Activated CD8-positive, alpha-beta T cell treated with anti-CD3 and anti-CD28 coated beads, Interleukin-2, amount 10 ng/mL, durations not matched to agents 7 days and 5 days (primary cell): ENCODE measurements at regions not wholly inside any gene's neighbourhood (a gene's known extent, or its start where the extent isn't known, plus 50 kb on each side); places are given as distances from the start of the nearest gene placed in this dataset.

Source experiments
- ATAC-seq: fragments of 150-1000 bp; cut with Tn5 transposase; one replicate; pipeline ENCODE4 v1.10.0; 2021; ENCODE audit warnings: moderate library complexity
- CTCF ChIA-PET: fragments of 350-600 bp; sonication (Branson Sonifier 250); formaldehyde crosslinking; loops from one replicate; lab custom pipeline; 2021; ENCODE audit warnings: antibody characterized with exemption; lab: Charles Lee
- POLR2A ChIA-PET: fragments of 350-600 bp; sonication (Branson Sonifier 250); formaldehyde crosslinking; loops from one replicate; lab custom pipeline; 2021; ENCODE audit warnings: antibody characterized with exemption; lab: Charles Lee
- DNase-seq: peaks from one replicate; pipeline ENCODE4 v3.0.0-alpha.2; 2020
- H3K27ac Mint-ChIP-seq: one replicate; pipeline ENCODE4 v1.8.0; 2021; ENCODE audit warnings: mild to moderate bottlenecking, mixed read lengths
- H3K27me3 Mint-ChIP-seq: one replicate; pipeline ENCODE4 v1.8.0; 2021; ENCODE audit warnings: low read depth, mixed read lengths
- H3K36me3 Mint-ChIP-seq: one replicate; pipeline ENCODE4 v1.8.0; 2021; ENCODE audit warnings: low read depth, mixed read lengths
- H3K4me1 Mint-ChIP-seq: one replicate; pipeline ENCODE4 v1.8.0; 2021; ENCODE audit warnings: low read depth, mixed read lengths
- H3K4me3 Mint-ChIP-seq: one replicate; pipeline ENCODE4 v1.8.0; 2021; ENCODE audit warnings: mild to moderate bottlenecking, mixed read lengths
- H3K9me3 Mint-ChIP-seq: one replicate; pipeline ENCODE4 v1.8.0; 2022; ENCODE audit warnings: mixed read lengths; ENCODE audit not compliant: insufficient read depth

GRCh38 chrX:107561468-107562215 is 66.7 kb upstream of the PRPS1 start:
- Mint-ChIP-seq H3K27me3 (peaks cover 4% of the 10 kb centered on the region), H3K36me3 (no peaks in the 10 kb centered on the region), H3K4me1 (no peaks in the 10 kb centered on the region), H3K9me3 (no peaks in the 10 kb centered on the region), H3K27ac (no peak overlapping the region), H3K4me3 (no peak overlapping the region)
- CTCF ChIA-PET, result no interaction called here
- no peak for DNase-seq
- ATAC-seq, result no peak
- POLR2A ChIA-PET, result no interaction called here

- no peaks in the 10 kb centered on the region for H3K9me3 Mint-ChIP-seq
- H3K36me3 Mint-ChIP-seq, result no peaks in the 10 kb centered on the region
- ATAC-seq (no peak), DNase-seq (no peak)
- ChIA-PET CTCF (no interaction called here), POLR2A (no interaction called here)
- no peak overlapping the region for H3K4me3 Mint-ChIP-seq
- no peak overlapping the region for H3K27ac Mint-ChIP-seq
- peaks cover 4% of the 10 kb centered on the region for H3K27me3 Mint-ChIP-seq
- H3K4me1 Mint-ChIP-seq, result no peaks in the 10 kb centered on the region
These were observed 65.8 kb upstream of the PRPS1 start for GRCh38 chrX:107562482-107562881.

DNA sequence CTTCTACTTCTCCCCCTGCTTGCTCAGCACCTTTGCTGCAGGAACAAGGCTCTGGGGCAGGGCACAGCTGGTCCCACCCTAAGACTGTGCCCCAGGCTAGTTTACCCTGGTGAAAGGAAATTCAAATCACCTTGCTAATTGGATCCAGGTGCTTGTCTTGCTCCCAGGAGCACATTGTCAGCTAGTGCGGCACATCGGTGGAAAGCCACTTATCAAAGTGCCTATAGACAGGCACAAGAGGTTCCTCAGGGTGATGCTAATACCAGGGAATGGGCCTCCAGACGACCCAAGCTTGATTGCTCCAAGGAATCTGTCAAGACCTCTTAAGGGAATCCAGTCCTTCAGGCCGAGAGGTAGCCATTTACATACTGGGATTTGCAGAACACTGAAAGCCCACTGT is 64.5 kb upstream of the PRPS1 start:
- Mint-ChIP-seq H3K4me3 (no peak overlapping the region), H3K4me1 (no peaks in the 10 kb centered on the region), H3K27ac (no peak overlapping the region), H3K9me3 (no peaks in the 10 kb centered on the region), H3K36me3 (no peaks in the 10 kb centered on the region), H3K27me3 (peaks cover 4% of the 10 kb centered on the region)
- ChIA-PET CTCF (no interaction called here), POLR2A (no interaction called here)
- ATAC-seq (no peak), DNase-seq (no peak)

DNA sequence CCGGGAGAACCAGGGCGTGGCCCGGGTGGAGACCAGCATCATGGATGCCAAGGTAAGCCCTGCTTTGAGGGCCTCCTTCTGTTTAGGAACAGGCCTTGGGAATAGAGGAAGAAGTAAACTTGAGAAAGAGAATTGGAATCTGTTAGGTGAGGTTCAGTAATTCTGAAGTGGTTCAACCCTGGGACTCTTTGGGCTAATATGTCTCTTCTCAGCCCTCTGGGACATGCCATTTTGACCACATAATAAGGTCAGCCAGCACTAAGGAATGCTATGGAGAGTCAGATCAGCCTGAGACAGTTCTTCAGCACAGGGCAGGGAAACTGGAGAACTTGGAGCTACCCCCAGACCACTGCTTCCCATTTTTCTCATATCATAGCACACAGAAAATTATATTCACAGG is 63.3 kb upstream of the PRPS1 start:
- H3K27ac Mint-ChIP-seq, result no peak overlapping the region
- CTCF ChIA-PET, result no interaction called here
- H3K4me1 Mint-ChIP-seq, result no peaks in the 10 kb centered on the region
- DNase-seq, result no peak
- peaks cover 4% of the 10 kb centered on the region for H3K27me3 Mint-ChIP-seq
- H3K9me3 Mint-ChIP-seq, result no peaks in the 10 kb centered on the region
- no peak for ATAC-seq
- no peaks in the 10 kb centered on the region for H3K36me3 Mint-ChIP-seq
- POLR2A ChIA-PET, result no interaction called here
- H3K4me3 Mint-ChIP-seq, result no peak overlapping the region

DNA sequence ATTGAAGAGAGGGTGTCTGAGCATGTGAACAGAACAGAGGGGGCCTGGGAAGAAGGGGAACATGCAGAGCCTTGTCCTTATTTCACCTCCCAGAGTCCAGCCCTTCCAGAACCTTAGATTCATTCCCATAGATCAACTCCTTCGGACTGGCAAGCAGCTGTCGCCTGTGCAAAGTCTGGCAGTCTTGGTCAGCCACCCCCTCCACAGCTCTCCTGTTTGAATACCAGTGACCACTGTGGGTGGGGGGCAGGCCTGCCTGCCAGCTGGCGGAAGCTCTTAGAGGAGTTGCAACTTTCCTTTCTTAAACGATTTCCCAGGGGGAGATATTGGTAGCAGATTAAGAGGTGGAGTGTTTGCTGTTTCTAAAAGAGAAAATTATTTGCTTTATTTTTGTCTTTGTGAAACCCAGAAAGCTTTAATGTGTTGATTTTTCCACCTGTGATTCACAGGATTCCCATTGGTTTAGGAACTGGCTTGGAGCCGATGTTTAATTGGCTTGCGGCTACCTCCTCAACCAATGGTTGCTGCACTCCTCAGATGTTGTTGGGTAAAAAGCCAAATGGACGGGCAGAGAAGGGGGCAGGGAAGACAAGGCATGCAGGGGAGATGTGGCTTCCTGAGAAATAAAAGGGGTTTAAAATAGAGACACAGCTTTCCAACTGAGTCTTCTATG is 62.2 kb upstream of the PRPS1 start:
- H3K27me3 Mint-ChIP-seq, result peaks cover 4% of the 10 kb centered on the region
- H3K36me3 Mint-ChIP-seq, result no peaks in the 10 kb centered on the region
- no peak overlapping the region for H3K27ac Mint-ChIP-seq
- no peak for ATAC-seq
- no peaks in the 10 kb centered on the region for H3K9me3 Mint-ChIP-seq
- POLR2A ChIA-PET, result no interaction called here
- CTCF ChIA-PET, result no interaction called here
- no peak for DNase-seq
- no peaks in the 10 kb centered on the region for H3K4me1 Mint-ChIP-seq
- H3K4me3 Mint-ChIP-seq, result no peak overlapping the region

DNA sequence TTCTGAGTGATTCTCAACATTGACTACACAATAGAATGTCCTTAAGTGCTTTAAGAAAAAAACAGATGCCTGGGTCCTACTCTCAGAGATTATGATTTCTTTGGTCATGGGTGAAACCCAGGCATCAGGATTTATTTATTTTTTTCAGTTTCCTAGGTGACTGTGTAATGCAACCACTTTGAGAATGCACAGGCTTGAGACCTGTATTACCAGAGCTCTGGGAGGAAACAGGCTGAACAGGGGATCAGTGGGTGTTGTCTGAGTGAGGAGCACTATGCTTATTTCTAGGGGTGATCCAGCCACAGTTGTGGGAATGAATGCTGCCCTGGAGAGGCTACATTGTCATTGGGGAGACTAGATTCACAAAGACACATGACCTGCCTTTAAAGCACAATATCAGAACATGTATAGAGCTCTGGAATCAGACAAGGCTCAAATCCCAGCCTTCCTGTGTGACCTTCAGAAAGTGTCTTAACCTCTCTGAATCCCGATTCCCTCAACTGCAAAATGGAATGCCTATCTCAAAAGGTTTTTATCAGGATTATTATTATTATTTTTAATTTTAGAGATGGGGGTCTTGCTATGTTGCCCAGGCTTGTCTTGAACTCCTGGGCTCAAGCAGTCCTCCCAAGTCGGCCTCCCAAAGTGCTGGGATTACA is 61.6 kb upstream of the PRPS1 start:
- DNase-seq (no peak), ATAC-seq (no peak)
- Mint-ChIP-seq H3K36me3 (no peaks in the 10 kb centered on the region), H3K27ac (no peak overlapping the region), H3K9me3 (no peaks in the 10 kb centered on the region), H3K27me3 (peaks cover under 1% of the 10 kb centered on the region), H3K4me3 (no peak overlapping the region), H3K4me1 (no peaks in the 10 kb centered on the region)
- ChIA-PET POLR2A (no interaction called here), CTCF (no interaction called here)

GRCh38 chrX:107567370-107567769 is 60.9 kb upstream of the PRPS1 start:
- H3K27ac Mint-ChIP-seq, result no peak overlapping the region
- H3K36me3 Mint-ChIP-seq, result no peaks in the 10 kb centered on the region
- ChIA-PET CTCF (no interaction called here), POLR2A (no interaction called here)
- H3K4me1 Mint-ChIP-seq, result no peaks in the 10 kb centered on the region
- ATAC-seq (no peak), DNase-seq (no peak)
- H3K27me3 Mint-ChIP-seq, result no peaks in the 10 kb centered on the region
- H3K9me3 Mint-ChIP-seq, result no peaks in the 10 kb centered on the region
- H3K4me3 Mint-ChIP-seq, result no peak overlapping the region

GRCh38 chrX:107571296-107571998 is 56.9 kb upstream of the PRPS1 start:
- Mint-ChIP-seq H3K27me3 (no peaks in the 10 kb centered on the region), H3K27ac (no peak overlapping the region), H3K36me3 (no peaks in the 10 kb centered on the region), H3K9me3 (no peaks in the 10 kb centered on the region), H3K4me3 (no peak overlapping the region), H3K4me1 (no peaks in the 10 kb centered on the region)
- ChIA-PET CTCF (no interaction called here), POLR2A (no interaction called here)
- no peak for DNase-seq
- ATAC-seq, result no peak

- Mint-ChIP-seq H3K4me3 (no peak overlapping the region), H3K9me3 (no peaks in the 10 kb centered on the region), H3K4me1 (no peaks in the 10 kb centered on the region), H3K27me3 (no peaks in the 10 kb centered on the region), H3K27ac (no peak overlapping the region), H3K36me3 (no peaks in the 10 kb centered on the region)
- ChIA-PET POLR2A (no interaction called here), CTCF (no interaction called here)
- DNase-seq, result no peak
- no peak for ATAC-seq
These were observed 55.3 kb upstream of the PRPS1 start for GRCh38 chrX:107573016-107573415.

- H3K4me1 Mint-ChIP-seq, result no peaks in the 10 kb centered on the region
- no peak for ATAC-seq
- no peaks in the 10 kb centered on the region for H3K9me3 Mint-ChIP-seq
These were observed 54.1 kb upstream of the PRPS1 start for GRCh38 chrX:107574054-107574683.

GRCh38 chrX:107574711-107575110 is 53.6 kb upstream of the PRPS1 start:
- H3K27ac Mint-ChIP-seq, result no peak overlapping the region
- H3K4me3 Mint-ChIP-seq, result no peak overlapping the region
- no peak for DNase-seq
- ATAC-seq, result no peak
- no peaks in the 10 kb centered on the region for H3K4me1 Mint-ChIP-seq
- ChIA-PET POLR2A (no interaction called here), CTCF (no interaction called here)
- H3K27me3 Mint-ChIP-seq, result no peaks in the 10 kb centered on the region
- no peaks in the 10 kb centered on the region for H3K9me3 Mint-ChIP-seq
- no peaks in the 10 kb centered on the region for H3K36me3 Mint-ChIP-seq

More at GRCh38 chrX:107574054-107574683, 54.1 kb upstream of the PRPS1 start:
- DNase-seq, result no peak
- Mint-ChIP-seq H3K27me3 (no peaks in the 10 kb centered on the region), H3K27ac (no peak overlapping the region), H3K36me3 (no peaks in the 10 kb centered on the region), H3K4me3 (no peak overlapping the region)
- ChIA-PET CTCF (no interaction called here), POLR2A (no interaction called here)
